Suprapubic skin (tissue), 4 donors: ENCODE measurements at regions not wholly inside any gene's neighbourhood (a gene's known extent, or its start where the extent isn't known, plus 50 kb on each side); places are given as distances from the start of the nearest gene placed in this dataset.

Experiments
- EP300 ChIP-seq: sonication (generic); formaldehyde crosslinking; IDR thresholded peaks from one replicate; pipeline ENCODE4 v1.6.1; 2017; ENCODE audit warnings: antibody characterized with exemption
- POLR2A ChIP-seq, 2 donors: fragments of 450-650 bp; IDR thresholded peaks; one replicate each; pipeline ENCODE4 v1.6.1; 2017; ENCODE audit warnings: antibody characterized with exemption in 2 of 2, mild to moderate bottlenecking in 2 of 2, moderate library complexity in 2 of 2
- POLR2AphosphoS5 ChIP-seq, 3 donors: sonication (generic); formaldehyde crosslinking; IDR thresholded peaks; one replicate each; pipeline ENCODE4 v1.6.1; 2017; ENCODE audit warnings: antibody characterized with exemption in 3 of 3
- TF ChIP-seq, protein P1 (sequence below), 2 donors: fragments of 200-600 bp in 1 of 2; fragments of 450-650 bp in 1 of 2; sonication (generic) in 1 of 2; IDR thresholded peaks; one replicate each; pipeline ENCODE4 v1.5.1; 2016 to 2019; ENCODE audit warnings: antibody characterized with exemption in 2 of 2, mild to moderate bottlenecking in 1 of 2, moderate library complexity in 1 of 2

GRCh38 chr1:81201779-81202178 lies 599.0 kb upstream of the ADGRL2 start:
- TF ChIP-seq, protein P1, sequence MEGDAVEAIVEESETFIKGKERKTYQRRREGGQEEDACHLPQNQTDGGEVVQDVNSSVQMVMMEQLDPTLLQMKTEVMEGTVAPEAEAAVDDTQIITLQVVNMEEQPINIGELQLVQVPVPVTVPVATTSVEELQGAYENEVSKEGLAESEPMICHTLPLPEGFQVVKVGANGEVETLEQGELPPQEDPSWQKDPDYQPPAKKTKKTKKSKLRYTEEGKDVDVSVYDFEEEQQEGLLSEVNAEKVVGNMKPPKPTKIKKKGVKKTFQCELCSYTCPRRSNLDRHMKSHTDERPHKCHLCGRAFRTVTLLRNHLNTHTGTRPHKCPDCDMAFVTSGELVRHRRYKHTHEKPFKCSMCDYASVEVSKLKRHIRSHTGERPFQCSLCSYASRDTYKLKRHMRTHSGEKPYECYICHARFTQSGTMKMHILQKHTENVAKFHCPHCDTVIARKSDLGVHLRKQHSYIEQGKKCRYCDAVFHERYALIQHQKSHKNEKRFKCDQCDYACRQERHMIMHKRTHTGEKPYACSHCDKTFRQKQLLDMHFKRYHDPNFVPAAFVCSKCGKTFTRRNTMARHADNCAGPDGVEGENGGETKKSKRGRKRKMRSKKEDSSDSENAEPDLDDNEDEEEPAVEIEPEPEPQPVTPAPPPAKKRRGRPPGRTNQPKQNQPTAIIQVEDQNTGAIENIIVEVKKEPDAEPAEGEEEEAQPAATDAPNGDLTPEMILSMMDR (IDR thresholded peaks at IDR 0.05) = no peak
- TF ChIP-seq EP300 (no peak), POLR2AphosphoS5 (IDR thresholded peaks at IDR 0.05) (no peak), POLR2A (IDR thresholded peaks at IDR 0.05) (no peak)
